Tibial nerve (tissue), 4 donors: ENCODE measurements at regions not wholly inside any gene's neighbourhood (a gene's known extent, or its start where the extent isn't known, plus 50 kb on each side); places are given as distances from the start of the nearest gene placed in this dataset.

Source experiments
- DNase-seq, 2 donors: peaks; one replicate each; pipeline ENCODE4 v3.0.0-alpha.2; 2019; ENCODE audit warnings: low spot score in 2 of 2
- H3K27ac ChIP-seq, 4 donors: fragments of 200-600 bp; sonication (generic) in 3 of 4; one replicate each; pipeline ENCODE4 v1.5.1; 2017 to 2019; ENCODE audit warnings: mild to moderate bottlenecking in 1 of 4
- H3K27me3 ChIP-seq, 2 donors: fragments of 200-600 bp; sonication (generic) in 1 of 2; one replicate each; pipeline versions ENCODE4 v1.5.1 to v1.6.0; 2017 to 2019
- H3K36me3 ChIP-seq, 3 donors: fragments of 200-600 bp; sonication (generic); one replicate each; pipeline ENCODE4 v1.5.1; 2018 to 2019
- H3K4me1 ChIP-seq, 4 donors: fragments of 200-600 bp; sonication (generic) in 3 of 4; one replicate each; pipeline ENCODE4 v1.5.1; 2017 to 2019
- H3K4me3 ChIP-seq, 4 donors: fragments of 200-600 bp; sonication (generic) in 3 of 4; one replicate each; pipeline ENCODE4 v1.5.1; 2017 to 2019; ENCODE audit warnings: mild to moderate bottlenecking in 1 of 4, moderate library complexity in 1 of 4
- H3K9me3 ChIP-seq, 4 donors: fragments of 200-600 bp; sonication (generic) in 3 of 4; one replicate each; pipeline ENCODE4 v1.5.1; 2017 to 2019
- CTCF ChIP-seq, 5 experiments: fragments of 200-600 bp in 3 of 5; fragments of 450-650 bp in 2 of 5; sonication (generic) in 3 of 5; IDR thresholded peaks; one replicate each; pipeline ENCODE4 v1.5.1; 2016 to 2019; ENCODE audit warnings: antibody characterized with exemption in 5 of 5, mild to moderate bottlenecking in 3 of 5, moderate library complexity in 2 of 5
- EP300 ChIP-seq, 2 donors: sonication (generic); formaldehyde crosslinking; IDR thresholded peaks; one replicate each; pipeline ENCODE4 v1.6.1; 2017; ENCODE audit warnings: antibody characterized with exemption in 2 of 2, mild to moderate bottlenecking in 1 of 2
- POLR2A ChIP-seq, 2 donors: fragments of 450-650 bp; IDR thresholded peaks; one replicate each; pipeline ENCODE4 v1.6.1; 2017; ENCODE audit warnings: antibody characterized with exemption in 2 of 2, mild to moderate bottlenecking in 2 of 2, moderate library complexity in 2 of 2
- WGBS, 2 donors: methylation state at CpG; one replicate each; pipeline ENCODE4 v1.1.5; 2018; 5-methylcytosine and 5-hydroxymethylcytosine counted together

GRCh38 chr9:11457825-11458790 is 845.3 kb upstream of the PTPRD start:
- no peak for TF ChIP-seq EP300 (IDR thresholded peaks at IDR 0.05)
- Histone ChIP-seq H3K4me1 (no peaks in the 10 kb centered on the region), H3K4me3 (no peak overlapping the region), H3K27ac (no peak overlapping the region), H3K9me3 (no peaks in the 10 kb centered on the region), H3K27me3 (no peaks in the 10 kb centered on the region), H3K36me3 (no peaks in the 10 kb centered on the region)
- 22 to 27% methylated on average over 6 of the region's 6 CpGs for WGBS, 2 donors
- DNase-seq = no peak

GRCh38 chr9:11469745-11470144 is 856.9 kb upstream of the PTPRD start:
- Histone ChIP-seq H3K27ac (no peak overlapping the region), H3K9me3 (peaks cover 0 to 9% (median 0%) of the 10 kb centered on the region in 4 donors)

GRCh38 chr9:11471321-11471720 is 858.5 kb upstream of the PTPRD start:
- Histone ChIP-seq H3K36me3 (no peaks in the 10 kb centered on the region), H3K4me3 (no peak overlapping the region), H3K9me3 (peaks cover 0 to 9% (median 0%) of the 10 kb centered on the region in 4 donors), H3K4me1 (no peaks in the 10 kb centered on the region), H3K27ac (no peak overlapping the region), H3K27me3 (no peaks in the 10 kb centered on the region)
- DNase-seq = no peak
- 89 to 90% methylated on average over 8 to 9 of the region's 9 CpGs for WGBS, 2 donors
- TF ChIP-seq POLR2A (IDR thresholded peaks at IDR 0.05) (no peak), EP300 (IDR thresholded peaks at IDR 0.05) (no peak)

More at GRCh38 chr9:11469745-11470144, 856.9 kb upstream of the PTPRD start:
- 98% methylated on average over 1 of the region's 1 CpG for WGBS, 2 donors
- Histone ChIP-seq H3K36me3 (no peaks in the 10 kb centered on the region), H3K27me3 (no peaks in the 10 kb centered on the region), H3K4me1 (no peaks in the 10 kb centered on the region), H3K4me3 (no peak overlapping the region)
- TF ChIP-seq CTCF (IDR thresholded peaks at IDR 0.05) = no peak
- no peak for TF ChIP-seq EP300 (IDR thresholded peaks at IDR 0.05)
- TF ChIP-seq POLR2A (IDR thresholded peaks at IDR 0.05) = no peak
- no peak for DNase-seq

- no peak for TF ChIP-seq CTCF (IDR thresholded peaks at IDR 0.05)
- no peak for TF ChIP-seq EP300 (IDR thresholded peaks at IDR 0.05)
- no peak for TF ChIP-seq POLR2A (IDR thresholded peaks at IDR 0.05)
- WGBS, 2 donors = 87 to 98% methylated on average over 7 to 9 of the region's 9 CpGs
- Histone ChIP-seq H3K36me3 (no peaks in the 10 kb centered on the region), H3K4me3 (no peak overlapping the region), H3K9me3 (no peaks in the 10 kb centered on the region), H3K27me3 (no peaks in the 10 kb centered on the region), H3K27ac (no peak overlapping the region), H3K4me1 (no peaks in the 10 kb centered on the region)
- no peak for DNase-seq
Measured at GRCh38 chr9:11500780-11501179, 888.0 kb upstream of the PTPRD start.

GRCh38 chr9:11506980-11507379 is 894.2 kb upstream of the PTPRD start:
- 83 to 91% methylated on average over 2 of the region's 2 CpGs for WGBS, 2 donors
- TF ChIP-seq EP300 (IDR thresholded peaks at IDR 0.05) = no peak
- TF ChIP-seq POLR2A (IDR thresholded peaks at IDR 0.05) = no peak
- TF ChIP-seq CTCF (IDR thresholded peaks at IDR 0.05) = no peak

GRCh38 chr9:11537566-11537965 is 924.8 kb upstream of the PTPRD start:
- TF ChIP-seq CTCF (IDR thresholded peaks at IDR 0.05) = no peak
- TF ChIP-seq EP300 (IDR thresholded peaks at IDR 0.05) = no peak
- no peak for TF ChIP-seq POLR2A (IDR thresholded peaks at IDR 0.05)
- Histone ChIP-seq H3K27me3 (no peaks in the 10 kb centered on the region), H3K36me3 (no peaks in the 10 kb centered on the region), H3K4me3 (no peak overlapping the region), H3K9me3 (peaks cover 0 to 5% (median 0%) of the 10 kb centered on the region in 4 donors), H3K4me1 (no peaks in the 10 kb centered on the region), H3K27ac (no peak overlapping the region)
- no peak for DNase-seq

More at GRCh38 chr9:11506980-11507379, 894.2 kb upstream of the PTPRD start:
- no peaks in the 10 kb centered on the region for H3K9me3 ChIP-seq
- no peaks in the 10 kb centered on the region for H3K36me3 ChIP-seq
- H3K4me1 ChIP-seq = no peaks in the 10 kb centered on the region
- H3K27ac ChIP-seq = no peak overlapping the region
- H3K4me3 ChIP-seq = no peak overlapping the region
- H3K27me3 ChIP-seq = no peaks in the 10 kb centered on the region
- DNase-seq = no peak
